ENCODE measurements at regions not wholly inside any gene's neighbourhood (a gene's known extent, or its start where the extent isn't known, plus 50 kb on each side); places are given as distances from the start of the nearest gene placed in this dataset.

GRCh38 chr18:25518716-25519053, 166.7 kb upstream of the ZNF521 start:
- no peak overlapping the region for H3K27ac ChIP-seq
- TF ChIP-seq EP300 (IDR thresholded peaks at IDR 0.05): no peak
- TF ChIP-seq CTCF (IDR thresholded peaks at IDR 0.05): no peak
- no peak for TF ChIP-seq POLR2A (IDR thresholded peaks at IDR 0.05)
- intact Hi-C loops (cut with DNase I): no loop called here
- no peaks in the 10 kb centered on the region for H3K4me1 ChIP-seq (ENCODE audit: insufficient read depth)
- no peaks in the 10 kb centered on the region for H3K36me3 ChIP-seq
- H3K4me3 ChIP-seq: no peak overlapping the region
- H3K9me3 ChIP-seq: no peaks in the 10 kb centered on the region
- no peaks in the 10 kb centered on the region for H3K27me3 ChIP-seq
- 68 to 81% (median 72%) methylated on average over 3 of the region's 3 CpGs for WGBS, 3 donors
- no peak for DNase-seq

DNA sequence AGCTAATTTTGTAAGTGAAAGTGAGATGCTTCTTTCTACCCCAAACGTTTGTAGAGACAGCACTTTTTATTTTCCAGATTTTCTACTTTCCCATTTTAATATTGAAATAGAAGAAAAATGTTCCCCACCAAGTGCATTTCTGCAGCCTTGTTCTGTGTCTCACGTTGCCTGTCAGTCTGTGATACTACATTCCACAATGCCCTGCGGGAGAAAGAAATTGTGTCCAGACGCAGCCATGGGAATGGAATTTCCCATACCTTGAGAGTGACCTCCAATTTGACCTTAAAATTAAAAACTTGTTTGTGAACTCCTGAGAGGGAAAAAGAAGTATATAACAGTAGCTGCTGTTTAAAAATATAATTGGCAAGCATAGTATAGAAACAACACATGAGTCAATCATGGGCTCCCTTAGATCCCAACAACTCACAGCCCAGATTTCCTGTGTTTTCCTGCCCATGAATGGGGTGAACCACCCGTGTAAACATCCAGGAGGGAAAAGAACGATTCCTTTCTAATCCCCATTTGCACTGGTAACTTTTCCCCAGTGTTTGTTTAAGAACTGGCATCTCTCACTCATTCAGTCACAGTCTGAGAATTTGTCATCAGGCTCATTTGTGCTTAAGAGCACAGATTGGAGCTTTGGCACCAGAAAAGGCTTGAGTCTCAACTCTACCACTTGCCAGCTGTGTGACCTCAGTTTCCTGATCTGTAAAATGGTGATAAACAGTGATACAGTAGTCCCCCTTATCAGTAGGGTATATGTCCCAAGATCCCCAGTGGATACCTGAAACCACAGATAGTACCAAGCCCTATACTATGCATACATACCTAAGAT, 166.1 kb upstream of the ZNF521 start:
- H3K27me3 ChIP-seq: no peaks in the 10 kb centered on the region
- H3K36me3 ChIP-seq: no peaks in the 10 kb centered on the region
- H3K4me3 ChIP-seq: no peak overlapping the region
- TF ChIP-seq POLR2A (IDR thresholded peaks at IDR 0.05): no peak
- no peak for TF ChIP-seq EP300 (IDR thresholded peaks at IDR 0.05)
- TF ChIP-seq CTCF (IDR thresholded peaks at IDR 0.05): no peak
- no peak overlapping the region for H3K27ac ChIP-seq
- DNase-seq: no peak
- H3K4me1 ChIP-seq (ENCODE audit: insufficient read depth): no peaks in the 10 kb centered on the region
- intact Hi-C loops (cut with DNase I): no loop called here
- 24 to 30% (median 27%) methylated on average over 6 of the region's 6 CpGs for WGBS, 3 donors
- no peaks in the 10 kb centered on the region for H3K9me3 ChIP-seq

DNA sequence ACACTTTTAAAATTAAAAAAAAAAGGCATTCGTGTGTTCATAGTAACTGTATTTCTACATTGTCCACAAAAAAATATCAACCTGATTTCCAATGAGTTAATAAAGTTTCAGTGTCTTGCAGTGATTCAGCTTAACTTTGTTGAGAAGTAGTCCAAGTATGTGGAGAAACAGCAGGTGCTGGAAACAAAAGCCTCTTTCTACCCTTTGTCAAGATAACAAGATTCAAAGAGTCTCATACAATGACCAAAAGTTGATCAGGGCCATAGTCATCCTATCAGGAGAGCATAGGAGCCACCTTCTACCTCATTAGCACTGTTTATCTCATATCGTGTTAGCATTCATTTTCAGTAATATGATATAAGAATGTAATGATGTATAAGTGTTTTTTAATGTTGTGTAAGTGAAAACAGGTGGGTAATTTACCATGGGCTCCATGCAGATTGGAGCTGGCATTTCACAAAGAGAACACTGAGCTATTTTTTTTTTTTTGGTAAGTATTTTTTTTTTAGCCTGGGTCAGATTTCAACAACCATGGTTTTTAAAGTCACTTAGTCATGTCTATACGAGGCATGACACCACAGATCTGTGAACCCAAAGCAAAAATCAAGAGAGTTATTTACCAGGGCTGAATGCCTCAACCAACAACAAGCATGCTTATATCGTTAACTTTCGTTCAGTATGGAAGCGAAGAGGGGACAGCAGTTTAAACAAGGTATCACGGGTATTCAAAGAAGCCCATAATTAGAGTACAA, 165.0 kb upstream of the ZNF521 start:
- intact Hi-C loops (cut with DNase I): no loop called here
- TF ChIP-seq POLR2A (IDR thresholded peaks at IDR 0.05) (no peak), EP300 (IDR thresholded peaks at IDR 0.05) (no peak), CTCF (IDR thresholded peaks at IDR 0.05) (no peak)
- H3K27ac ChIP-seq: no peak overlapping the region
- H3K4me1 ChIP-seq (ENCODE audit: insufficient read depth): no peaks in the 10 kb centered on the region
- 73 to 83% (median 78%) methylated on average over 7 of the region's 7 CpGs for WGBS, 3 donors
- no peak overlapping the region for H3K4me3 ChIP-seq
- H3K9me3 ChIP-seq: no peaks in the 10 kb centered on the region
- no peaks in the 10 kb centered on the region for H3K27me3 ChIP-seq
- DNase-seq: no peak
- no peaks in the 10 kb centered on the region for H3K36me3 ChIP-seq

DNA sequence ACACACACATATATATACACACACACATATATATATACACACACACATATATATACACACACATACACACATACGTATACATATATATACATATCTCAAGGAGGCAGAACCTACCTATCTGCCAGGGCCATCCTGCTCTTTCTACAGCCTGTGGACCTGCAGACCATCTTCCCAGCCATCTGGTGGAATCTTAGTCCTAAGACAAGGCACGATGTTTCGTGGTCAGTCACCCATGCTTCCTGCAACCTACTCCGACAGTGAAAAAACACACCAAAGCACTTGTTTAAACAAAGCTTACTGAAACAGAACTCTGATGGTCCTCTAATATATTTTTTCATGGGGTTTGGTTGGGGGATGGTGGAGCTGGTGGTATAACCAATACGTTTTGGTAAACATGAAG, 164.2 kb upstream of the ZNF521 start:
- Histone ChIP-seq H3K4me3 (no peak overlapping the region), H3K9me3 (no peaks in the 10 kb centered on the region), H3K27ac (no peak overlapping the region), H3K4me1 (ENCODE audit: insufficient read depth) (no peaks in the 10 kb centered on the region), H3K36me3 (no peaks in the 10 kb centered on the region), H3K27me3 (no peaks in the 10 kb centered on the region)
- intact Hi-C loops (cut with DNase I): no loop called here
- no peak for DNase-seq
- 73 to 83% (median 74%) methylated on average over 5 of the region's 5 CpGs for WGBS, 3 donors
- TF ChIP-seq CTCF (IDR thresholded peaks at IDR 0.05) (no peak), EP300 (IDR thresholded peaks at IDR 0.05) (no peak)

Data from ovary (tissue), 7 donors.